K562 (cell line): ENCODE measurements at regions not wholly inside any gene's neighbourhood (a gene's known extent, or its start where the extent isn't known, plus 50 kb on each side); places are given as distances from the start of the nearest gene placed in this dataset.

Source experiments
- ATAC-seq: fragments of 200-7000 bp; cut with Tn5 transposase; 3 replicates; pipeline ENCODE4 v1.9.1; 2020; ENCODE audit warnings: moderate library complexity
- BruUV-seq: library from RNA; stranded (reverse); fragments of 400-500 nt; replicated peaks from 2 replicates; lab custom pipeline; 2021; lab: Mats Ljungman, UMichigan
- CTCF ChIA-PET: fragments of 300-600 bp; formaldehyde crosslinking; extraction: SDS; loops from one replicate; lab custom pipeline; 2021; ENCODE audit warnings: low intra/inter-chr PET ratio; lab: Yijun Ruan, JAX
- POLR2A ChIA-PET: fragments of 300-600, 350-650 bp; sonication (Branson Sonifier 250); formaldehyde crosslinking; extraction: SDS; loops from one replicate; lab custom pipeline; 2021; ENCODE audit warnings: antibody characterized with exemption, inconsistent platforms; lab: Yijun Ruan, JAX
- DNase-seq, 4 experiments: peaks; one replicate each; pipeline versions ENCODE4 v3.0.0 to v3.0.0-alpha.2; 2011 to 2018; ENCODE audit warnings: low spot score in 3 of 4, mixed read lengths in 3 of 4; ENCODE audit errors: extremely low read depth in 1 of 4
- FAIRE-seq: peaks from 2 replicates; lab custom pipeline; 2011; peaks lifted over from hg19 to GRCh38; lab: Jason Lieb, UNC
- H2AFZ ChIP-seq: 2 replicates; pipeline ENCODE4 v1.6.0; 2011; ENCODE audit warnings: low read depth, low read length, control low read depth, inconsistent platforms
- H3K27ac ChIP-seq: fragments of 200-600 bp; 3 replicates; pipeline ENCODE4 v1.8.0; 2011; ENCODE audit warnings: low read depth, mild to moderate bottlenecking, control low read depth, inconsistent platforms, low read length, moderate library complexity, mixed read lengths; ENCODE audit errors: extremely low read depth
- H3K27me3 ChIP-seq, 2 experiments: fragments of 300-600 bp in 1 of 2; 2 replicates in 1 of 2; 3 replicates in 1 of 2; pipeline versions ENCODE4 v1.6.0 to v1.8.0; 2011; ENCODE audit warnings: inconsistent platforms in 2 of 2, low read length in 2 of 2, mild to moderate bottlenecking in 1 of 2, mixed read lengths in 1 of 2, moderate library complexity in 1 of 2; ENCODE audit not compliant: control insufficient read depth in 2 of 2, insufficient read depth in 2 of 2
- H3K36me3 ChIP-seq: fragments of 300-600 bp; 3 replicates; pipeline ENCODE4 v1.8.0; 2011; ENCODE audit warnings: mild to moderate bottlenecking, low read length, inconsistent platforms; ENCODE audit not compliant: control insufficient read depth, insufficient read depth
- H3K4me1 ChIP-seq, 2 experiments: fragments of 200-600 bp in 1 of 2; replicated peaks in 1 of 2; 2 replicates in 1 of 2; 3 replicates in 1 of 2; pipeline versions ENCODE4 v1.5.1 to v1.8.0; 2011; ENCODE audit warnings: inconsistent platforms in 2 of 2, low read length in 2 of 2, mild to moderate bottlenecking in 1 of 2, mixed read lengths in 1 of 2, moderate library complexity in 1 of 2; ENCODE audit not compliant: control insufficient read depth in 2 of 2, insufficient read depth in 2 of 2
- H3K4me2 ChIP-seq: 2 replicates; pipeline ENCODE4 v1.6.1; 2011; ENCODE audit warnings: low read length, control low read depth, inconsistent platforms, mixed read lengths; ENCODE audit not compliant: insufficient read depth
- H3K4me3 ChIP-seq: fragments of 200-600 bp; sonication (generic), shearing (Covaris generic); 2 replicates; pipeline ENCODE4 v1.5.1; 2016; ENCODE audit warnings: control low read depth, inconsistent platforms
- H3K79me2 ChIP-seq: fragments of 200-600 bp; 3 replicates; pipeline ENCODE4 v1.8.0; 2011; ENCODE audit warnings: low read length, inconsistent platforms; ENCODE audit not compliant: control insufficient read depth, insufficient read depth
- H3K9ac ChIP-seq, 2 experiments: 2 replicates each; pipeline versions ENCODE4 v1.6.0 to v1.6.1; 2011; ENCODE audit warnings: low read depth in 2 of 2, low read length in 2 of 2, control low read depth in 1 of 2, inconsistent platforms in 1 of 2, mild to moderate bottlenecking in 1 of 2, mixed read lengths in 1 of 2; ENCODE audit not compliant: insufficient read depth in 1 of 2
- H3K9me1 ChIP-seq: one replicate; pipeline ENCODE4 v1.6.0; 2011; ENCODE audit warnings: inconsistent platforms, mild to moderate bottlenecking, low read length, moderate library complexity; ENCODE audit not compliant: control insufficient read depth, insufficient read depth
- H3K9me3 ChIP-seq: replicated peaks from 2 replicates; pipeline ENCODE4 v1.5.1; 2011; ENCODE audit warnings: low read depth, low read length, inconsistent platforms; ENCODE audit not compliant: control insufficient read depth, insufficient read depth
- H4K20me1 ChIP-seq: replicated peaks from 2 replicates; pipeline ENCODE4 v1.6.1; 2011; ENCODE audit warnings: low read length, inconsistent platforms, mixed read lengths; ENCODE audit not compliant: control insufficient read depth, insufficient read depth
- CBX2 ChIP-seq: fragments of 200-600 bp; sonication (generic); IDR thresholded peaks from one replicate; pipeline ENCODE4 v1.6.1; 2012; ENCODE audit warnings: mild to moderate bottlenecking, low read length, inconsistent platforms; ENCODE audit not compliant: insufficient read depth, poor library complexity, severe bottlenecking
- CHD1 ChIP-seq: fragments of 200-600 bp; sonication (generic); IDR thresholded peaks from one replicate; pipeline ENCODE4 v1.6.1; 2012; ENCODE audit warnings: mild to moderate bottlenecking, moderate library complexity, low read length, inconsistent platforms
- ELF1 ChIP-seq: fragments of 200-800 bp; sonication (Bioruptor generic); IDR thresholded peaks from 2 replicates; pipeline ENCODE4 v1.6.1; 2016; ENCODE audit warnings: missing genetic modification characterization, missing compliant biosample characterization
- HIVEP1 ChIP-seq: fragments of 250-450 bp; sonication (Bioruptor Pico); IDR thresholded peaks from 2 replicates; pipeline ENCODE4 v1.4.0; 2020; ENCODE audit warnings: mild to moderate bottlenecking
- NEUROD1 ChIP-seq: fragments of 150-350 bp; IDR thresholded peaks from 2 replicates; pipeline ENCODE4 v1.6.1; 2014; ENCODE audit warnings: borderline replicate concordance, low read length, low read depth; ENCODE audit not compliant: partially characterized antibody
- NFIX ChIP-seq: fragments of 250-450 bp; sonication (Bioruptor Pico); IDR thresholded peaks from 2 replicates; pipeline ENCODE4 v1.4.0; 2020; ENCODE audit warnings: low read depth, mild to moderate bottlenecking, moderate library complexity
- POLR3G ChIP-seq: IDR thresholded peaks from 2 replicates; pipeline ENCODE4 v1.6.1; 2011; ENCODE audit not compliant: insufficient read length, insufficient replicate concordance; ENCODE audit errors: extremely low read depth
- SLC30A9 ChIP-seq: fragments of 250-450 bp; sonication (Bioruptor Pico); IDR thresholded peaks from 2 replicates; pipeline ENCODE4 v1.8.0; 2022; ENCODE audit warnings: mild to moderate bottlenecking, moderate library complexity
- SMC3 ChIP-seq: conservative IDR thresholded peaks from 2 replicates; pipeline ENCODE4 v1.6.1; 2011; ENCODE audit warnings: low read depth, low read length, improper control_type of control experiment; ENCODE audit not compliant: insufficient read depth
- SNRNP70 ChIP-seq: fragments of 200-400 bp; formaldehyde crosslinking; optimal IDR thresholded peaks from 2 replicates; pipeline ENCODE3; 2017; ENCODE audit warnings: low read depth, low read length
- ZNF584 ChIP-seq: fragments of 200-800 bp; sonication (Bioruptor generic); IDR thresholded peaks from 2 replicates; pipeline ENCODE4 v1.6.1; 2016; ENCODE audit warnings: low read depth, mild to moderate bottlenecking, missing genetic modification characterization, missing compliant biosample characterization
- WGBS: fragments of 100-300 bp; shearing (Covaris generic); methylation state at CpG from one replicate; pipeline ENCODE4 v1.1.6; 2016; ENCODE audit warnings: low coverage, mixed read lengths; ENCODE audit not compliant: insufficient coverage; ENCODE audit errors: missing lambda C conversion rate; 5-methylcytosine and 5-hydroxymethylcytosine counted together
- in situ Hi-C: fragments of 300-500 bp; cut with MboI; formaldehyde crosslinking; loops from 4 replicates; pipeline ENCODE4 v1.15.0; 2018; ENCODE audit warnings: inconsistent platforms, mixed read lengths
- intact Hi-C: fragments of 100-400 bp; cut with micrococcal nuclease; formaldehyde crosslinking; loops from 2 replicates; pipeline ENCODE4 v1.14.2; 2022
- TF ChIP-seq, protein P1 (sequence below), 2 experiments: fragments of 450-650 bp; IDR thresholded peaks; 2 replicates each; pipeline ENCODE4 v1.6.1; 2016; ENCODE audit warnings: mild to moderate bottlenecking in 2 of 2, borderline replicate concordance in 1 of 2, low read depth in 1 of 2, moderate library complexity in 1 of 2
- TF ChIP-seq, protein P2 (sequence below), 2 experiments: IDR thresholded peaks; 2 replicates each; pipeline ENCODE4 v1.6.1; 2012; ENCODE audit warnings: improper control_type of control experiment in 2 of 2, low read depth in 2 of 2, low read length in 2 of 2, borderline replicate concordance in 1 of 2

DNA sequence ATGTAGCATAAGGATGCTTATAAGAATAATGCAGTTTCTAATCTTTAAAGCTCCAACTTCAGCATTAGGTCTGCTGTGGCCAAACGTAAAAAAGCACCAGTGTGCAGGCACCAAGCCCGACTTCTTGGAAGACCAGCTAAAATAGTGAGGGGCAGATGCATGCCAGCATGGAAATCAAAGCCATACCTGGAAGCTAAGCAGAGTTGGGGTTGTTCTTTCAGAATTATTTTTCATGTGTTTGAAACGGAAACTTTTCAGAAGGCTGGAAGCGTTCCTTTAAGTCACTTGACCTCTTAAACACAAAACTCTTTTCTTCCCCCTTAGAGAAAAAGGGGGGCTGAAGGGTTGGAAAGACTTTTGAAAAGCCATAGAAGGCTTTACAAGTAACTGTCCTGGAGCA, 329.2 kb upstream of the C1orf87 start:
- H3K27me3 ChIP-seq = no peaks in the 10 kb centered on the region
- FAIRE-seq = no peak
- no peak overlapping the region for H3K27ac ChIP-seq
- no peak overlapping the region for H2AFZ ChIP-seq
- no peaks in the 10 kb centered on the region for H3K4me1 ChIP-seq
- no peak for DNase-seq
- no peak for ATAC-seq
- no peaks in the 10 kb centered on the region for H3K79me2 ChIP-seq
- H3K36me3 ChIP-seq = no peaks in the 10 kb centered on the region
- 0% methylated on average over 4 of the region's 4 CpGs for WGBS
- H4K20me1 ChIP-seq = no peaks in the 10 kb centered on the region
- no peak overlapping the region for H3K4me3 ChIP-seq
- H3K9me1 ChIP-seq = no peaks in the 10 kb centered on the region
- H3K9ac ChIP-seq = no peak overlapping the region
- intact Hi-C loops = no loop called here
- no peaks in the 10 kb centered on the region for H3K9me3 ChIP-seq
- POLR2A ChIA-PET = no interaction called here
- no peak overlapping the region for H3K4me2 ChIP-seq
- CTCF ChIA-PET = no interaction called here
- in situ Hi-C loops = no loop called here
- no TSS peak for BruUV-seq
- TF ChIP-seq SMC3 (no peak), CBX2 (no peak), CHD1 (no peak), SNRNP70 (no peak), ELF1 (tag) (no peak), SLC30A9 (no peak), NEUROD1 (no peak), ZNF584 (no peak), POLR3G (no peak), HIVEP1 (CRISPR knock-in tag) (no peak), NFIX (no peak)
- TF ChIP-seq, protein P1, sequence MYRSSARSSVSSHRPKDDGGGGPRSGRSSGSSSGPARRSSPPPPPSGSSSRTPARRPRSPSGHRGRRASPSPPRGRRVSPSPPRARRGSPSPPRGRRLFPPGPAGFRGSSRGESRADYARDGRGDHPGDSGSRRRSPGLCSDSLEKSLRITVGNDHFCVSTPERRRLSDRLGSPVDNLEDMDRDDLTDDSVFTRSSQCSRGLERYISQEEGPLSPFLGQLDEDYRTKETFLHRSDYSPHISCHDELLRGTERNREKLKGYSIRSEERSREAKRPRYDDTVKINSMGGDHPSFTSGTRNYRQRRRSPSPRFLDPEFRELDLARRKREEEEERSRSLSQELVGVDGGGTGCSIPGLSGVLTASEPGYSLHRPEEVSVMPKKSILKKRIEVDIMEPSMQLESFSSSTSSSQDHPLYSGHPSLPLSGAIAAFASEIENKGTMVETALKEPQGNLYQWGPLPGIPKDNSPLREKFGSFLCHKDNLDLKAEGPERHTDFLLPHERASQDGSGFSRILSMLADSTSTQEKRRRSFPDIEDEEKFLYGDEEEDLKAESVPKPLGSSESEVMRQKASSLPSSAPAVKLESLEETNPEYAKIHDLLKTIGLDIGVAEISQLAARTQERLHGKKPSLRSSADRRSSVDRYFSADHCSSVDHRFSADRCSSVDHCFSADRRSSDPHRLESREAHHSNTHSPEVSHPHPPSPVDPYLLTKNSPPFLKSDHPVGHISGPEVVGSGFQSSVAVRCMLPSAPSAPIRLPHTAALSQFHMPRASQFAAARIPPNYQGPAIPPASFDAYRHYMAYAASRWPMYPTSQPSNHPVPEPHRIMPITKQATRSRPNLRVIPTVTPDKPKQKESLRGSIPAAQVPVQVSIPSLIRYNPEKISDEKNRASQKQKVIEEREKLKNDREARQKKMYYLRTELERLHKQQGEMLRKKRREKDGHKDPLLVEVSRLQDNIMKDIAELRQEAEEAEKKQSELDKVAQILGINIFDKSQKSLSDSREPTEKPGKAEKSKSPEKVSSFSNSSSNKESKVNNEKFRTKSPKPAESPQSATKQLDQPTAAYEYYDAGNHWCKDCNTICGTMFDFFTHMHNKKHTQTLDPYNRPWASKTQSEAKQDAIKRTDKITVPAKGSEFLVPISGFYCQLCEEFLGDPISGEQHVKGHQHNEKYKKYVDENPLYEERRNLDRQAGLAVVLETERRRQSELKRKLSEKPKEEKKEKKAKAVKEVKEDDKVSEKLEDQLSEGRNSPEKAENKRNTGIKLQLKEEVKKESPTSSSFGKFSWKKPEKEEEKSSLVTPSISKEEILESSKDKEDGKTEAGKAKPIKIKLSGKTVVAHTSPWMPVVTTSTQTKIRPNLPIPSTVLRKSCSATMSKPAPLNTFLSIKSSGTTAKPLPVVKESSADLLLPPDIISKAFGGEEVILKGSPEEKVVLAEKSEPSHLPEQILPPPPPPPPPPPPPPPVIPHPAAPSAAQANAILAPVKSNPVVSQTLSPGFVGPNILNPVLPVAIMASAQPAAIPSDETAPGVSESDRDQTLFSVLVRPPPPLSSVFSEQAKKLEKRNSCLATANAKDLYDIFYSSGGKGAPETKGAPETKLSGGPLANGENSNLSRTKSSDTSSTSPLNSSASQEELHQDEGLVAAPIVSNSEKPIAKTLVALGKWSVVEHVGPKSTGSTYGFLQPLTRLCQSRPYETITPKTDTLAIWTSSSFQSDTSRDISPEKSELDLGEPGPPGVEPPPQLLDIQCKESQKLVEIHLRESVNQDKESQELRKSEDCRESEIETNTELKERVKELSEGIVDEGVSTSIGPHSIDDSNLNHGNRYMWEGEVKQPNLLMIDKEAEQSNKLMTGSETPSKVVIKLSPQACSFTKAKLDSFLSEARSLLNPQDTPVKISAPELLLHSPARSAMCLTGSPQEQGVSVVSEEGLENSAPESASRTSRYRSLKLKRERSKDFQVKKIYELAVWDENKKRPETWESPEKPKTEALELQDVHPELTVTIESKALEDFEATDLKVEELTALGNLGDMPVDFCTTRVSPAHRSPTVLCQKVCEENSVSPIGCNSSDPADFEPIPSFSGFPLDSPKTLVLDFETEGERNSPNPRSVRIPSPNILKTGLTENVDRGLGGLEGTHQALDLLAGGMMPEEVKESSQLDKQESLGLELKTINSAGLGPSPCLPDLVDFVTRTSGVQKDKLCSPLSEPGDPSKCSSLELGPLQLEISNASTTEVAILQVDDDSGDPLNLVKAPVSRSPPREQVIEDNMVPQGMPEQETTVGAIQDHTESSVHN (IDR thresholded peaks at IDR 0.05; ENCODE audit: borderline replicate concordance in 1 of 2, low read depth in 1 of 2) = no peak
- TF ChIP-seq, protein P2, sequence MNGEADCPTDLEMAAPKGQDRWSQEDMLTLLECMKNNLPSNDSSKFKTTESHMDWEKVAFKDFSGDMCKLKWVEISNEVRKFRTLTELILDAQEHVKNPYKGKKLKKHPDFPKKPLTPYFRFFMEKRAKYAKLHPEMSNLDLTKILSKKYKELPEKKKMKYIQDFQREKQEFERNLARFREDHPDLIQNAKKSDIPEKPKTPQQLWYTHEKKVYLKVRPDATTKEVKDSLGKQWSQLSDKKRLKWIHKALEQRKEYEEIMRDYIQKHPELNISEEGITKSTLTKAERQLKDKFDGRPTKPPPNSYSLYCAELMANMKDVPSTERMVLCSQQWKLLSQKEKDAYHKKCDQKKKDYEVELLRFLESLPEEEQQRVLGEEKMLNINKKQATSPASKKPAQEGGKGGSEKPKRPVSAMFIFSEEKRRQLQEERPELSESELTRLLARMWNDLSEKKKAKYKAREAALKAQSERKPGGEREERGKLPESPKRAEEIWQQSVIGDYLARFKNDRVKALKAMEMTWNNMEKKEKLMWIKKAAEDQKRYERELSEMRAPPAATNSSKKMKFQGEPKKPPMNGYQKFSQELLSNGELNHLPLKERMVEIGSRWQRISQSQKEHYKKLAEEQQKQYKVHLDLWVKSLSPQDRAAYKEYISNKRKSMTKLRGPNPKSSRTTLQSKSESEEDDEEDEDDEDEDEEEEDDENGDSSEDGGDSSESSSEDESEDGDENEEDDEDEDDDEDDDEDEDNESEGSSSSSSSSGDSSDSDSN (IDR thresholded peaks at IDR 0.05; ENCODE audit: borderline replicate concordance in 1 of 2, low read depth in 2 of 2, low read length in 2 of 2) = no peak
